ENCODE measurements at regions not wholly inside any gene's neighbourhood (a gene's known extent, or its start where the extent isn't known, plus 50 kb on each side); places are given as distances from the start of the nearest gene placed in this dataset.

GRCh38 chr6:21332660-21333059 is 260.9 kb upstream of the SOX4 start:
- TF ChIP-seq CTCF (conservative IDR thresholded peaks at IDR 0.05): no peak
- TF ChIP-seq ZFX (IDR thresholded peaks at IDR 0.05): no peak
